Erythroblast (primary cell): ENCODE measurements at regions not wholly inside any gene's neighbourhood (a gene's known extent, or its start where the extent isn't known, plus 50 kb on each side); places are given as distances from the start of the nearest gene placed in this dataset.

ENCODE experiments used
- GATA1 ChIP-seq: IDR thresholded peaks from 2 replicates; pipeline ENCODE4 v1.6.1; 2011; ENCODE audit warnings: low read depth, mild to moderate bottlenecking, control low read depth, low read length, moderate library complexity
- POLR2A ChIP-seq: IDR thresholded peaks from 2 replicates; pipeline ENCODE4 v1.6.1; 2011; ENCODE audit warnings: mild to moderate bottlenecking, low read length

DNA sequence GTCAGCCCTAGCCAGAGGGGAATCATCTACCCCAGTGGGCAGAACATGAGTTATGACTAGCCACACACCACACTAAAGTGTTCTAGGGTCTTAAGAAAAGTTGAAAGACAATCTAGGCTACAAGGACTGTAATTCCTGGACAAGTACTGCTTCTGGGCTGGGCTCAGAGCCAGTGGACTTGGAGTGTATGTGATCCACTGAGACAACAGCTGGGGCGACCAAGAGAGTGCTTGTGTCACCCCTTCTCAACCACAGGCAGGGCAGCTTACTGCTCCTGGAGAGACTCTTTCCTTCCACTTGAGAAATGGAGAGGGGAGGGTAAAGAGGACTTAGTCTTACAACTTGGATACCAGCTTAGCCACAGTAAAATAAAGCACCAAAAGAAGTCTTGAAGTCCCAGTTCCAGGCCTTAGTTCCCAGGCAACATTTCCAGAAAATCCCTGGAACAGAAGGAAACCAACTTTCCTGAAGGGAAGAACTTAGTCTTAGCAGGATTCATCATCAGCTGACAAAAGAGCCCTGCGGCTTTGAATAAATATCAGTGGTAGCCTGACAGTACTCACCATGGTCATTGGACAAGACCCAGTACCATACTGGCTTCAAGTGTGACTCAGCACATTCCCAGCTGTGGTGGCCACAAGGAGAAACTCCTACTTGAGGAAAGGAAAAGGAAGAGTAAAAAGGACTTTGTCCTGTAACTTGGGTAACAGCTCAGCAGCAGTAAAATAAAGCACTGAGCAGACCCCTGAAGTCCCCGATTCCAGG, 355.1 kb upstream of the ADGRB3 start:
- no peak for TF ChIP-seq POLR2A
- no peak for TF ChIP-seq GATA1
